Erythroblast (primary cell): ENCODE measurements at regions not wholly inside any gene's neighbourhood (a gene's known extent, or its start where the extent isn't known, plus 50 kb on each side); places are given as distances from the start of the nearest gene placed in this dataset.
"Not testable (repeated sequence)": the region's sequence is repeated elsewhere in the genome, so short reads cannot be mapped to it uniquely, and the experiment has no call there.

ENCODE experiments used
- DNase-seq, 2 experiments: peaks; one replicate each; lab custom pipeline; 2025; lab: John Stamatoyannopoulos, UW
- GATA1 ChIP-seq: IDR thresholded peaks from 2 replicates; pipeline ENCODE4 v1.6.1; 2011; ENCODE audit warnings: low read depth, mild to moderate bottlenecking, control low read depth, low read length, moderate library complexity
- POLR2A ChIP-seq: IDR thresholded peaks from 2 replicates; pipeline ENCODE4 v1.6.1; 2011; ENCODE audit warnings: mild to moderate bottlenecking, low read length

GRCh38 chr20:53891306-53891894 lies 179.0 kb downstream of the BCAS1 start:
- TF ChIP-seq GATA1 (no peak), POLR2A (no peak)
- no peak for DNase-seq

GRCh38 chr20:53890443-53891305 lies 179.7 kb downstream of the BCAS1 start:
- no peak for DNase-seq
- TF ChIP-seq GATA1 (no peak), POLR2A (no peak)

DNA sequence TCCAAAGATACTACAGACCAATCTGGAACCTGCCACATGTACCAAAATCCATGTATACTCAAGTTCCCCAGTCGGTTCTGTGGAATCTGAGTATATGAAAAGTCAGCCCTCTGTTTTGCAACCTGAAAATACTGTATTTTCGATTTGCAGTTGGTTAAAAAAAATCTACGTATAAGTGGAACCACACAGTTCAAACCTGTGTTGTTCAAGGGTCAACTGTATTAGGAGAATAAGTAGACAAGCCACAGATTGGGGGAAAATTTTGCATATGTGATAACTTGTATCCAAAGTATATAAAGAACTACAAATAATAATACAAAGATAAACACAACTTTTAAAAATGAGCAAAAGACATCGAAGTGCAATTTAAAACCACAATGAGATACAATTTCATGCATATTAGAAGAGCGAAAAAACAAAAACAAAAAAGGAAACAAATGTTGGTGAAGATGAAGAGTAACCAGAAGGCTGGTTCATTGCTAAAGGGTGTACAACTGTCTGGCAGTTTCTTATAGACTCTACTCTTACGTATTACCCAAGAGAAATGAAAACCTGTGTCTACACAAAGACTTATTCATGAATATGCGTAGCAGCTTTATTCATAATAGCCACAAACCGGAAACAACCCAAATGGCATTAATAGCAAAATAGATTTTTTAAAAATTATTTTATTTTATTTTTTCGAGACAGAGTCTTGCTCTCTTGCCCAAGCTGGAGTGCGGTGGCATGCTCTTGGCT lies 180.8 kb downstream of the BCAS1 start:
- TF ChIP-seq POLR2A (no peak), GATA1 (no peak)
- no peak for DNase-seq

DNA sequence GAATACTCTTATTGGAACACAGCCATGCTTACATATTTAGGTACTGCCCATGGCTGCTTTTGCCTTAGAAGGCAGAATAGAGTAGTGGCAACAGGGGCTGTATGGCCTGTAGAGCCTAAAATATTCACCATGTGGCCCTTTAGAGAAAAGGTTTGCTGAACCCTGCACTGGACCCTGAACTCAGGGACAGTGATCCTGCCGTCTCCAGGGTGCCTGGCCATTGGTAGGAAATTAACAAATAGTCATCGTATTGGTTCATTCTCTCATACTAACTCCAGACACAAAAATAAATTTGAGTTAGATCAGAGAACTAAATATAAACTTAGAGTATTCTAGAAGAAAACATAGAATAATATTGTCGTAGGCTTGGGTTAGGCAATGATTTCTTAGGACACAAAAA lies 181.4 kb downstream of the BCAS1 start:
- DNase-seq = no peak
- TF ChIP-seq GATA1 = no peak
- no peak for TF ChIP-seq POLR2A

GRCh38 chr20:53888510-53888909 lies 181.9 kb downstream of the BCAS1 start:
- TF ChIP-seq POLR2A (no peak), GATA1 (no peak)
- no peak for DNase-seq

DNA sequence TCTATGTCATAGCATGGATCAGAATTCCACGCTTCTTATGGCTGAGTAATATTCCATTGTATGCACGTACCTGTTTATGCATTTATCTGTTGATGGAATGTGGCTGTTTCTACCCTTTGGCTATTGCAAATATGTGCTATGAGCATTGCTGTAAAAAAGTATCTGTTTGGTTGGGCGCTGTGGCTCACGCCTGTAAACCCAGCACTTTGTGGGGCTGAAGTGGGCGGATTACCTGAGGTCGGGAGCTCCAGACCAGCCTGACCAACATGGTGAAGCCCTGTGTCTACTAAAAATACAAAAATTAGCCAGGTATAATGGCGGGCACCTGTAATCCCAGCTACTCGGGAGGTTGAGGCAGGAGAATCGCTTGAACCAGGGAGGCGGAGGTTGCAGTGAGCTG lies 182.4 kb downstream of the BCAS1 start:
- TF ChIP-seq POLR2A = no peak
- TF ChIP-seq GATA1 = no peak
- DNase-seq = no peak

DNA sequence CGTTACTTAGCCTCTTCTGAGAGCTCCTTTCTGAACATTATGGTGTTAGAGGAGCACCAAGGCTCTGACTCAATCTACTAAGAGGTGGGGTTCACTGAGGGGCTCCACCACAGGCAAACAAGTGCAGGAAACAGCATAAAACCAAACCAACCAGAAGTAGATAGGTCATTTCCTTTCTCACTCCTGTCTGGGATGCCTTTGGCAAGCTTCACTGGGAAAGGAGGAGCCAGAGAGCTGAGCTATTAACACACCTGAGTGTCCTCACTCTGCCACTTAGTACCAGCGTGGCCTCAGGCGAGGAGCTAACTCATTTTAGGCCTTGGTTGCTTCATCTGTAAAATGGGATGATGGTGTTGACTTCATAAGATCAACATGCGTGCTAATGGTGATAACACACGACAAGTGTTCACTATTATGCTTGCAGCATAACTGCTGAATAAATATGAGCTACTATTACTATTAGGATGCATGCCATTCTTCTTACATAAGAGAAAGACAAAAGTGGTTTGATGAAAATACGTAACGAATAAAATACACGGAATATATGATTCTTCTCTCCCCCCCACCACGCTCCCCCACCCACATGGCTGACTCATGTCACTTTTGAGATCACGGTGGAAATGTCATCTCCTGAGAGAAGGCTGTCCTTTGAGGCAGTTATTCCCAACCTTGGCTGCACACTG lies 185.4 kb downstream of the BCAS1 start:
- DNase-seq = no peak
- TF ChIP-seq POLR2A (no peak), GATA1 (no peak)

DNA sequence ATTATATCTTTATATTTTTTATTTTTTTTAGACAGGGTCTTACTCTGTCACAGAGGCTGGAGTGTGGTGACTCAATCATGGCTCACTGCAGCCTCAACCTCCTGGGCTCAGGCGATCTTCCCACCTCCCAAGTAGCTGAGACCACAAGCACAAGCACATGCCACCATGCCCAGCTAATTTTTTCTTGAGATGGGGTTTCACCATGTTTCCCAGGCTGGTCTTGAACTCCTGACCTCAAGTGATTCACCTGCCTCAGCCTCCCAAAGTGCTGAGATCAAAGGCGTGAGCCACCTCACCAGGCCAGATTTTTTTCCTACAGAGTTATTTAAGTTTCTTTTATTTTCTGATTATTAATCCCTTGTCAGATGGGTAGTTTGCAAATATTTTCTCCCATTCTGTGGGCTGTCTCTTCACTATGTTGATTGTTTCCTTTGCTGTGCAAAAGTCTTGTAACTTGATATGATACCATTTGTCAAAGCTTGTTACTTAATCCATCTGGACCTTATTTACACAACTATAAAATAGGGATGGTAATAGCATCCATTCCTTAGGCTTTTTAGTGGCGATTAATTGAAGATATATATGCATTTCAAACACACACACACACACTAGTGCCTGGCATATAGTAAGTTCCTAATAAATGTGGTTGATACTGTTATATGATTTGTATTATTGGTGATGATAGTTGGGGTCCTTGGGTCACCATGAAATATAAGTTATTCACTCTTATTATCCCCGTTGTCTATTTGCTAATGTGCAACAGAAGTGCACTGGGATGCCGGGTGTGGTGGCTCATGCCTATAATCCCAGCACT lies 187.1 kb downstream of the BCAS1 start:
- DNase-seq = no peak
- TF ChIP-seq GATA1 (no peak), POLR2A (no peak)

DNA sequence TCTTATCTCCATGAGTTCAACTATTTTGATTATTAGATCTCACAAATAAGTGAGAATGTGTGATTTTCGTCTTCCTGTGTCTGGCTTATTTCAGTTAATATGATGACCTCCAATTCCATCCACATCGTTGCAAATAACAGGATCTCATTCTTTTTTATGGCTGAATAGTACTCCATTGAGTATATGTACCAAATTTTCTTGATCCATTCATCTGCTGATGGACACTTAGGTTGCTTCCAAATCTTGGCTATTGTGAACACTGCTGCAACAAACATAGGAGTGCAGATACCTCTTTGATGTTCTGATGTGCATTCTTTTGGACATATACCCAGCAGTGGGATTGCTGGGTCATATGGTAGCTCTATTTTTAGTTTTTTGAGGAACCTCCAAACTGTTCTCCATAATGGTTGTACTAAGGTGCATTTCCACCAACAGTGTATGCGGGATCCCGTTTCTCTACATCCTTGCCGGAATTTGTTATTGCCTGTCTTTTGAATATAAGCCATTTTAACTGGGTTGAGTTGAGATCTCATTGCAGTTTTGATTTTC lies 187.9 kb downstream of the BCAS1 start:
- not testable (repeated sequence) for DNase-seq

- no peak for TF ChIP-seq POLR2A
- no peak for TF ChIP-seq GATA1
- no peak for DNase-seq
Observed at GRCh38 chr20:53881362-53881761, 189.0 kb downstream of the BCAS1 start.

GRCh38 chr20:53880108-53880641 lies 190.2 kb downstream of the BCAS1 start:
- no peak for TF ChIP-seq POLR2A
- TF ChIP-seq GATA1 = no peak
- DNase-seq = no peak

- no peak for DNase-seq
Observed at GRCh38 chr20:53879048-53879684, 191.2 kb downstream of the BCAS1 start.

More at GRCh38 chr20:53879048-53879684, 191.2 kb downstream of the BCAS1 start:
- TF ChIP-seq POLR2A (no peak), GATA1 (no peak)
